DMS 273 treated with DMSO at 0.1 percent for 48 hours (cell line): ENCODE measurements at regions not wholly inside any gene's neighbourhood (a gene's known extent, or its start where the extent isn't known, plus 50 kb on each side); places are given as distances from the start of the nearest gene placed in this dataset.

ENCODE experiments used
- DNase-seq: peaks from one replicate; lab custom pipeline; 2025; lab: John Stamatoyannopoulos, UW

GRCh38 chr3:177599326-177599725, 402.0 kb upstream of the TBL1XR1 start:
- DNase-seq = no peak

DNA sequence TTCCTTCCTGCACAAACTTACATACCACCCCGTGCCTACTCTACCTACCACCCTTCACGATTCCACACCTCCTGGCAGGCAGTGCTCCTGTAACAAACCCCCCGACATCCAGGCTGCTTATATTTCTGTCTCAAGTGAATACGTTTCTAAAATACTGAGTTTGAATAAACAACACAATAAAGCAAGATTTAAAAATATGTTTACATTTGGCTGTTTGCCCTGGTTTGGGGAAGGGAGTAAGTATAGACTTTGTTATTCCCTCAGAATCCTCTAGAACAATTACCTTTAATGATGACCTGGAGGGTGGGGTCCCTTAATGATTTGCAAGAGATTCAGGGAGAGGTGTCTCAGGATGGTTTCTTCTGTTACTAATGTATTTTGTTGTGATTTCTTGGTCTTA, 402.6 kb upstream of the TBL1XR1 start:
- no peak for DNase-seq

DNA sequence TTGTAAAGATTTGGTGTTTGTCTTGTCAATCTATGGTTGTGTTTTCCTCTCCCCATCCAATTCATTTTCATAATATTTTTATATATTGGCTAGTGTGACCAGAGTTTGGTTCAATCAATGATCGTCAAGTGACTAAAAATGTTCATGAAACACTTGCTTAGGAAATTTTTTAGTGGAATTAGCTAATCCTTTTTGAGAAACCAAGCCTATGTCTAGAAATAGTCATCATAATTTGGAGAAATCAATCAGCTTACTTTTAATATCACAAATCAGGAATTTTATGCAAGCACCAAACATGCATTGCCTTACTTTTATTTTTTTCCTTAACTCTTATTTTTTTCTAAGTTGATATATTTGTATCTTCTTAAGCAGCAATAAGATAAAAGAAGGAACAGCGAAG, 403.1 kb upstream of the TBL1XR1 start:
- no peak for DNase-seq

- DNase-seq = no peak
Measured at GRCh38 chr3:177601152-177601551, 403.9 kb upstream of the TBL1XR1 start.

DNA sequence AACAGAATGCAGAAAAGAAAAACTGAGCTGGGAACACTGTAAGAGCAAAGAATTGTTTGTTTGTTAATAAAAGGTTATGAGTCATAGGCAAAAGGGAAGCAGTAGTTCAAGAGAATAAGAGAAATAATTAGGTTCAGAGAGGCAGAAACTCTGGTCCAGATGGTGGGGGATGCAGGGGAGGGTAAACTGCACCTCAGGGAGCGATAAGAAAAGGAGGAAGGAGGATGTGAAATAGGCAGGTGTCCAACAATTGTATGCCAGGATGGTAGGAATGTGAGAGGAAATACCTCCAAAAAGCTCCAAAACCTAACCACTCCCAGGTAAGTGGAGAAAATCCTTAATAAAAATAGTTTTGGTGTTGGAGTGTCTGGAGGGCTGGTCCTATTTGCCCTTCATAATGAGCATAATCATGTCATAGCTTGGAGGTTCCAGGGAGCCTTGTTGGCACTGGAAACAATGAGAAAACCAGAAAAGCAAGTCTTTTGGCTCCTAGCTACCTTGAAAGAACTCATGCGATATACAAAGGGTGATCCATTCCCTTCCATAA, 405.4 kb upstream of the TBL1XR1 start:
- peak; percentile 82 for DNase-seq

DNA sequence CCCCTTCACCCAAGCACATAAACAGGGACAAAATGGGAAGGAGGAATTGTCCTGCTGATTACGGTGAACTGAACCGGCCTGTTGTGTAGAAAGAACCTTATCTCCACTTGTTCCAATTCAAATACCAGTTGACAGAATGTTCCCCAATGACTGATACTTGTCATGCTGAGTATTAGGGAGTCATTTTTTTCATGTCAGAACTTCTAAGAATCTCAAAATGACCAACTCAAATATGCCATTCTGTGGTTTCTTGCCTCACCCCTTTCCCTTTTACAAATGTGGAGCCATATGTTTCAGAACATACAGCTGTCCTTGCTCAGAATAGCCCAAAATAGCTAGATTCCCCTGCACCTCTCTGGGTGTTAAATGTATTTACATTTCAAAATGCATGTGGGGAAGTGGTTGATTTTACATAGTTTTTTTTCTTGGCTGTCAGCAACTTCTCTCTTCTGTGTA, 405.9 kb upstream of the TBL1XR1 start:
- peak; percentile 24 for DNase-seq

DNA sequence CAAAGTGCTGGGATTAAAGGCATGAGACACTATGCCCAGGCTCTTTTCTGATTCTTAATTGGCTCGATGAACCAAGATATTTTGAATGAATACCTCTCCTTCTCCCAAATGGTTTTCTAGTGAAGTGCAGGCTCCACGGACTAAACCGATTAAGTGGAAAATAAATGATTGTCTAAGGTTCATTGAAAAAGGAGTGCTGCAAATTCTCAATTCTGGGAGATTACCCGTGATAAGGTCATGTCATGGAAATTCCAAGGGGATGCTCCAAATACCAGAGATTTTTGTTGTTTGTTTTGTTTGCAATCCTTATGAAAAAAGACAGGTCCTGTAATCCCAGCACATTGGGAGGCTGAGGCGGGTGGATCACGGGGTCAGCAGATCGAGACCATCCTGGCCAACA, 406.9 kb upstream of the TBL1XR1 start:
- DNase-seq = no peak

DNA sequence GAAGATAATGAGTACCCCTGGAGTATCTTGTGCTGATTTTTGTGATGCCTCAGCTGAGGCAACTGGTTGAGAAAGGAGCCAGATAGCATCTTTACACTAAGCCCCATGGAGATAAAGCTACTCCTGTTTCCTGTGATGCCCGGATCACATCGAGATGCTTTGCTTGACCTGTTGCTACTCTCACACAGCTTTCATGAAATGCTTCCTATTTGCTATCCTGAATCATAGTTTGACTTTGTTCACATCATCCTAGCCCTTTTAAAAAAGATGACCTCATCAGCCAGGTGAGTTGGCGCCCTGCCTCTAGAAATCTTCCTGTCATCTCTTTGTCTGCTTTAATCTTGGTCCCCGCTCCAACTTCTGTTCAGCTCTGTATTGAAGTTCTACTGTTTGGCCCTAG, 409.6 kb upstream of the TBL1XR1 start:
- no peak for DNase-seq

- no peak for DNase-seq
Measured at GRCh38 chr3:177607589-177607988, 410.3 kb upstream of the TBL1XR1 start.

DNA sequence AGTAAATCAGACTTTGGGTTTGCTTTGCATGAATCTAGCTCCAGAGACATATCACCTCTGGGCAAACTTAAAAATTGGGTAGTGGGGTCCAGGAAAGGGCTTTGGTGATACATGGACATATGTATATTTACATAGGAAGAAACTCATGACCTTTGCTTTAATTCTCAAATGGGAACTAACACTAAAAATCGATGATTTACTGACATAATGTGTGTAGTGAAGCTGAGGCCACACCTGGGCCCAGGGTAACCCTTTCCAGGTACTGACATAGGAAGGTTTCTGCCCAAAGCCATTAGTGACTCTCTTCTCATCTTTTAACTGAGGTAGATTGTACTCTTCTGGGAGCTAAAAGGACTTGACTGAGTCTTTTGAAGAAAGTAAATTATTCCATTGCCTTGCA, 411.2 kb upstream of the TBL1XR1 start:
- DNase-seq = no peak

DNA sequence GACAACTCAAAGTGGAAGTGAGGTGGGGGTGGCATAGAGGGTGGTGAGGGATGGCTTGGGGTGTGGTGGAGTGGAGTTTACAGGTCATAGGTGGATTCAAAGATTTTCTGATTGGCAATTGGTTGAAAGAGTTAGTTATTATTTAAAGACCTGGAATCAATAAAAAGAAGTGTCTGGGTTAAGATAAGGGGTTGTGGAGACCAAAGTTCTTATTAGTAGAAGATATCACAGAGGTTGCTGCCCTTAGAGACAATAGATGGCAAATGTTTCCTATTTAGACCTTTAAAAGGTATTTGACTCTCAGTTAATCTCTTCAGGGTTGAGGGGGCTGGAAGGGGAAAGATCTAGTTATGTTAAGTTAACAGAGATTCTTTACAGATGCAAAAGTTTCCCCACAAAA, 412.3 kb upstream of the TBL1XR1 start:
- no peak for DNase-seq

- DNase-seq = no peak
Measured at GRCh38 chr3:177610262-177610661, 413.0 kb upstream of the TBL1XR1 start.

GRCh38 chr3:177610686-177611633, 413.7 kb upstream of the TBL1XR1 start:
- no peak for DNase-seq

- no peak for DNase-seq
Measured at GRCh38 chr3:177611752-177612334, 414.6 kb upstream of the TBL1XR1 start.

DNA sequence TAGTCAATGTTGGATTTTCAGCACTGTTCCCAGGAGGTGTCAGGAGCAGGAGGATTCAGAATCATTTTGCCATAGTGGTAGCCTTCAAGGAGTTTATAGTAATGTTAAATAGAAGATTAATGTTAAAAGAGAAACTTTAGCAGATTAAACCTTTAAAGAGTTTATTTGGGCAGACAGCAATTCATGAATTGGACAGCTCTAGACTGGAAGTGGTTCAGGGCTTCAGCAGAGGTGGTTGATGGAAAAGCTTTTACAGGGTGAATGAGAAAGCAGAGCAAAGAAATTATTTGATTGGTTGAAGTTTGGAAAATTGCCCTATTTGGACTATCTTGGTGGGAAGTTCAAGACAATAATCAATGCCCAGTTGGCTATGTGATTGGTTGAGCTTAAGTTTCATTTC, 416.6 kb upstream of the TBL1XR1 start:
- no peak for DNase-seq

DNA sequence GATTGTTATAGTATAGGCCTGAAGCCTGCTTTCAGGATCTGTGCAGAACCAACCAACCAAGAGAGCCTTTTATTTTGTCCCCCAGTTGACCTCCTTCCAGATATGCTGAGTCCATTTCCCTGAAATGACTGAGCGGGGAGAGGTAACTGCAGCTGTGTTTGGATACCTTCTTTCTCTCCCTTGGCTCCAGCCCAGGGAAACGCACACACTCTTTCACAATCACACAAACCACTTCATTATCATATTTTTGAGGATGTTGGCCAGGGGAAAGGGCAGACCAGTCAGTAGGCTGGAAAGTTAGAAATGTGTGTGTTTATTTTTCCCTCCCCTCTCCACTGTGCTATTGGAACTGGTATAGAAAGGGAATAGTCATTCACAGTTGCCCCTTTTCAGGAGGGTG, 417.7 kb upstream of the TBL1XR1 start:
- no peak for DNase-seq

DNA sequence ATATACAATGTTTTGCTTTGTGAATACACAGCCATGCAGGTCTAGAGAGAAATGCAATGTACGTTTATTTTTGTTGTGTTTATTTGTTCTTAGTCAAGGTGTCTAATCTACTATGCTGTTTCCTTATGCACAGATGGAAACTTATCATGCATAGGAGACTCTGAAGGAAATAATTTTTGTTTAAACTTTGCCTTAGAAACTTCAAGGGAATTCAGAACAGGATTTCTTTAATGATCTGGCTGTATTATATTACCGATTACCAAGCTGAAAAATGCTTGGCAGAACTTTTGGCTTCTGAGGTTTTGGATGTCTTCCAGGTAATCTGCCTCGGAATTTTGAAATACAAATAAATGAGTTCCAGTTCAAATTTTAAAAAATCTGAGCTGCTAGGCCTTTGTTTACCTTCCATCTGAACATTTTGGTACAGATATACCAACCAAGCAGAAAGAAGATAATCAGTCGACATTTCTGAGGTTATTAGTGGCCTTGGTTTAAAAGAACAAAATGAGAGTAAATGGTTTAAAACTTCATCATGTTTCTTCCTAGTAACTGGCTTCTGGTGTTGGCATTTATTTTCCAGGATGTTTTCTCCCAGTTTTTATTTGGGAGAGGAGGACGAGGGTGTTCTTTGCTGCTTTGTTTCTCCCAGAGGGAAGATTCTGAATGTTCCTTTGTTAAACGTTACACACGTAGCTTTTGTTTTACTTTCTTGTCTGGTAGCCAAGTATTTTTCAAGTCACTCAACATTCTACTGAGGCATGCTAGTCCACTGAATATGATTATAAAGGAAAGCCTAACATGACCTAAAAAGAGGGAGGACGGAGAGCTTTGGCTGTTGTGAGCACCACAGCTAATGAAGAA, 421.8 kb upstream of the TBL1XR1 start:
- DNase-seq = no peak

DNA sequence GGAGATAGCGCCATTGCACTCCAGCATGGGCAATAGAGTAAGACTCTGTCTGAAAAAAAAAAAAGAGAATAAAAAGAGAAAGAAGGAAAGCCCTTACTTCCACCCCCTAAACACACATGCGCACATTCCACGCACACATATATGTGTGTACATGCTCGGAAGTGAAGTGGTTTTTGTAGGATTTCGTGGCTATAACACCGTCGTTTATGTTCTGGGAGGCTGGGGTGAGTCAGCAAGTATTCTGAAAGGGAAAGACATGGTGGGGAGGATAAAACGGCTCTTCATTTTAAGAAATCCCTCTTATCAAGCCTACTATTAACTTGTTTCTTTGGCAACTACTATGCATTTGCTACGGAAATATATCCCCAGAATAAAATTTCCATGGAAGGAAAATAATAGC, 422.8 kb upstream of the TBL1XR1 start:
- DNase-seq = no peak

GRCh38 chr3:177622520-177622919, 425.2 kb upstream of the TBL1XR1 start:
- no peak for DNase-seq

DNA sequence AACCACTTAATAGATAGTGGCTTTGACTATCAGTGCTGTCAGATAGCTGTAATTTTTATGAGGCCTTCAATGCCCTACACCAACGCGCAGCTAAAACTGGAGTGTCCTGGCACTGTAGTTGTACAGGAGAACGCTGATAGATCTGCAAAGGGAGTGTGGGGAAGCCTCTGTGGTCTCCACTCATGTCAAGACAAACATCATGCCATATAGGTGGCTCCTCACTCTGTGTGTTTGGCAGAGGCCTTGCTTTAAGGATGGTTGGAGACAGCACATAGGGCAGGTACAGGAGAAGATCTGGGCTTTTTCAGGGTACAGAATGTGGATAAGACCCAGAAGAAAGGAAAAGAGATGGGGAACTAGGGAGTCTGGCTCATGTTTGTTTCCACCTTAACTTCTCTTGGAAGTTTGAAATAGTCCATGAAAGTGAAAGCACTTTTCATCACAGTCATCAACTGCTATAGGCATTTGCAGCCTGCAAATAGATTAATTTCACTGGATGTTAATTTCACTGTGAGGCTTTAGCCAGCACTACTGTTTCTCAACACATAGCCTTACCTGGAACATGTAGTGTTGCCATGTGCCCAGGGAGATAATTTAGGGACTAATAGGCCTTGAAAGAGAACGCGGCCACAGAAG, 425.8 kb upstream of the TBL1XR1 start:
- DNase-seq = no peak
